HCT116 (cell line): ENCODE measurements at regions not wholly inside any gene's neighbourhood (a gene's known extent, or its start where the extent isn't known, plus 50 kb on each side); places are given as distances from the start of the nearest gene placed in this dataset.

Experiments
- ATAC-seq: fragments of 200-7000 bp; cut with Tn5 transposase; 2 replicates; pipeline ENCODE4 v1.9.1; 2020; ENCODE audit warnings: mild to moderate bottlenecking, moderate library complexity
- BruUV-seq: library from RNA; stranded (reverse); fragments of 400-500 nt; replicated peaks from 2 replicates; lab custom pipeline; 2021; lab: Mats Ljungman, UMichigan
- CTCF ChIA-PET: fragments of 300-600 bp; sonication (Branson Sonifier 250); formaldehyde crosslinking; loops from one replicate; lab custom pipeline; 2021; ENCODE audit warnings: antibody characterized with exemption; lab: Charles Lee
- POLR2A ChIA-PET: fragments of 300-600, 350-600 bp; sonication (Branson Sonifier 250); formaldehyde crosslinking; loops from one replicate; lab custom pipeline; 2021; ENCODE audit warnings: antibody characterized with exemption; lab: Charles Lee
- RAD21 ChIA-PET, 2 experiments: fragments of 300-600 bp; sonication (Branson Sonifier 250); formaldehyde crosslinking; loops; one replicate each; lab custom pipeline; 2023; ENCODE audit warnings: low total read pairs in 2 of 2; ENCODE audit not compliant: uncharacterized antibody in 2 of 2, unreplicated experiment in 2 of 2, low non-redundant PET in 1 of 2; lab: Charles Lee
- DNase-seq: peaks from one replicate; pipeline ENCODE4 v3.0.0-alpha.2; 2010; ENCODE audit warnings: low read depth, low spot score
- H2AFZ ChIP-seq: fragments of 200-600 bp; shearing (Covaris generic), sonication (generic); 2 replicates; pipeline ENCODE4 v1.6.1; 2017; ENCODE audit warnings: low read depth, mixed run types, mixed read lengths, antibody characterized with exemption, low read length; ENCODE audit not compliant: poor library complexity, severe bottlenecking
- H3K27ac ChIP-seq: 2 replicates; pipeline ENCODE4 v1.5.1; 2012; ENCODE audit warnings: low read depth, low read length
- H3K27me3 ChIP-seq: fragments of 200-600 bp; sonication (generic); 2 replicates; pipeline ENCODE4 v1.6.1; 2016; ENCODE audit warnings: mixed run types, low read length, mixed read lengths; ENCODE audit not compliant: insufficient read depth
- H3K36me3 ChIP-seq, 2 experiments: fragments of 200-500 bp in 1 of 2; fragments of 200-600 bp in 1 of 2; sonication (Bioruptor generic) in 1 of 2; sonication (generic) in 1 of 2; 2 replicates each; pipeline versions ENCODE4 v1.5.1 to v1.6.1; 2014 to 2016; ENCODE audit warnings: low read length in 2 of 2, inconsistent platforms in 1 of 2, mixed read lengths in 1 of 2, mixed run types in 1 of 2; ENCODE audit not compliant: insufficient read depth in 2 of 2, control insufficient read depth in 1 of 2
- H3K4me1 ChIP-seq, 2 experiments: fragments of 200-600 bp in 1 of 2; sonication (generic) in 1 of 2; 2 replicates each; pipeline versions ENCODE4 v1.5.1 to v1.6.1; 2012 to 2017; ENCODE audit warnings: low read length in 2 of 2, inconsistent platforms in 1 of 2, mild to moderate bottlenecking in 1 of 2, mixed read lengths in 1 of 2, mixed run types in 1 of 2, moderate library complexity in 1 of 2; ENCODE audit not compliant: insufficient read depth in 2 of 2, control insufficient read depth in 1 of 2
- H3K4me2 ChIP-seq: fragments of 200-600 bp; sonication (generic); 2 replicates; pipeline ENCODE4 v1.6.1; 2017; ENCODE audit warnings: mixed run types, low read length, mixed read lengths
- H3K4me3 ChIP-seq, 2 experiments: fragments of 200-600 bp in 1 of 2; sonication (generic) in 1 of 2; replicated peaks in 1 of 2; 2 replicates each; pipeline ENCODE4 v1.5.1; 2011 to 2016; ENCODE audit warnings: low read length in 2 of 2, control low read depth in 1 of 2, low read depth in 1 of 2, mild to moderate bottlenecking in 1 of 2, mixed read lengths in 1 of 2, mixed run types in 1 of 2
- H3K79me2 ChIP-seq: fragments of 200-600 bp; sonication (generic); 2 replicates; pipeline ENCODE4 v1.6.1; 2017; ENCODE audit warnings: mild to moderate bottlenecking, mixed run types, low read length, moderate library complexity, mixed read lengths; ENCODE audit not compliant: insufficient read depth
- H3K9ac ChIP-seq: fragments of 200-600 bp; sonication (generic); 2 replicates; pipeline ENCODE4 v1.6.1; 2016; ENCODE audit warnings: low read length, mixed read lengths
- H3K9me2 ChIP-seq: fragments of 200-600 bp; sonication (generic), shearing (Covaris generic); 2 replicates; pipeline ENCODE4 v1.6.1; 2017; ENCODE audit warnings: mixed run types, mild to moderate bottlenecking, moderate library complexity; ENCODE audit not compliant: insufficient read depth
- H3K9me3 ChIP-seq, 2 experiments: fragments of 200-500 bp in 1 of 2; fragments of 200-600 bp in 1 of 2; sonication (Bioruptor generic) in 1 of 2; sonication (generic) in 1 of 2; 2 replicates each; pipeline ENCODE4 v1.6.1; 2014 to 2017; ENCODE audit warnings: low read length in 2 of 2, mixed read lengths in 2 of 2, inconsistent platforms in 1 of 2, low read depth in 1 of 2, mild to moderate bottlenecking in 1 of 2, mixed run types in 1 of 2, moderate library complexity in 1 of 2; ENCODE audit not compliant: control insufficient read depth in 1 of 2, insufficient read depth in 1 of 2
- H4K20me1 ChIP-seq: fragments of 200-600 bp; sonication (generic), shearing (Covaris generic); 2 replicates; pipeline ENCODE4 v1.6.1; 2017; ENCODE audit warnings: mixed run types, mild to moderate bottlenecking, moderate library complexity; ENCODE audit not compliant: insufficient read depth
- CEBPB ChIP-seq: IDR thresholded peaks from 2 replicates; pipeline ENCODE4 v1.6.1; 2012; ENCODE audit warnings: low read depth
- EGR1 ChIP-seq: IDR thresholded peaks from 2 replicates; pipeline ENCODE4 v1.6.1; 2012; ENCODE audit warnings: low read depth
- EZH2phosphoT487 ChIP-seq: fragments of 200-600 bp; IDR thresholded peaks from 2 replicates; pipeline ENCODE4 v1.6.1; 2018; ENCODE audit warnings: antibody characterized with exemption, borderline replicate concordance
- JUND ChIP-seq: IDR thresholded peaks from 2 replicates; pipeline ENCODE4 v1.6.1; 2012
- POLR2AphosphoS5 ChIP-seq: IDR thresholded peaks from 2 replicates; pipeline ENCODE4 v1.6.1; 2011; ENCODE audit warnings: mild to moderate bottlenecking, low read depth, low read length, moderate library complexity
- RAD21 ChIP-seq: IDR thresholded peaks from 2 replicates; pipeline ENCODE4 v1.6.1; 2012; ENCODE audit warnings: low read depth, mild to moderate bottlenecking
- REST ChIP-seq: IDR thresholded peaks from 2 replicates; pipeline ENCODE4 v1.6.1; 2012; ENCODE audit warnings: low read depth
- SIN3A ChIP-seq: IDR thresholded peaks from 2 replicates; pipeline ENCODE4 v1.6.1; 2012; ENCODE audit warnings: low read depth
- SP1 ChIP-seq: IDR thresholded peaks from 2 replicates; pipeline ENCODE4 v1.6.1; 2012; ENCODE audit warnings: low read depth
- SRF ChIP-seq: IDR thresholded peaks from 2 replicates; pipeline ENCODE4 v1.6.1; 2012; ENCODE audit warnings: low read depth
- TCF7L2 ChIP-seq: IDR thresholded peaks from 2 replicates; pipeline ENCODE4 v1.7.0; 2011; ENCODE audit warnings: borderline replicate concordance, inconsistent platforms; ENCODE audit not compliant: insufficient read depth, insufficient read length; ENCODE audit errors: extremely low read depth
- YY1 ChIP-seq: IDR thresholded peaks from 2 replicates; pipeline ENCODE4 v1.6.1; 2011; ENCODE audit warnings: low read length, low read depth, moderate library complexity, mild to moderate bottlenecking; ENCODE audit not compliant: insufficient replicate concordance; ENCODE audit errors: extremely low read depth
- ZFX ChIP-seq: fragments of 450-650 bp; IDR thresholded peaks from 2 replicates; pipeline ENCODE4 v1.6.1; 2017
- ZNF274 ChIP-seq: fragments of 200-500 bp; sonication (Bioruptor generic); IDR thresholded peaks from 2 replicates; pipeline ENCODE4 v1.6.1; 2014; ENCODE audit warnings: mild to moderate bottlenecking, low read depth, low read length, inconsistent platforms
- intact Hi-C: fragments of 100-400 bp; cut with micrococcal nuclease; formaldehyde crosslinking; loops from 2 replicates; pipeline ENCODE4 v1.10.0; 2022
- TF ChIP-seq, protein P1 (sequence below): IDR thresholded peaks from 2 replicates; pipeline ENCODE4 v1.6.1; 2012
- TF ChIP-seq, protein P2 (sequence below): IDR thresholded peaks from 2 replicates; pipeline ENCODE4 v1.6.1; 2012

DNA sequence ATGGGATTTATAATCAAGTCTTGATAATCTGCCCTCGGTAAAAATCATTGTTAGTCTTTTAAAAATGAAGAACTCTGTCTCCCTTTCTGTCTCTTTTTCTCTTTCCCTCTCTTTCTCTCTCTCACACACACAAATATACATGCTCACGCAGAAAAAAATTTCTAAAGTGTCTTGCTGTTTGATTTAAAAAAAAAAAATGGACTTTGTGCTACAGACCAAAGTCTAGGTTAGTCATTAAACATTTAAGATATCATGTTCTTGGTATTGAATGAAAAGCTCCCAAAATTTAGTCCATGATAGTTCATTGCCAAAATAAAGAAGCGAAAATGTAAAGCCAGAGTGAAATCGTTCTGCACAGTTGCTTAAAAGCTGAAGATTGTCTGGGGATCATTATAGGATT lies 665.8 kb downstream of the SORCS1 start (continued):
- no peak for TF ChIP-seq REST
- TF ChIP-seq SRF: no peak
- no peak for TF ChIP-seq TCF7L2
- TF ChIP-seq JUND: no peak
- no peak for TF ChIP-seq SP1
- no peak for TF ChIP-seq ZNF274
- no peak for TF ChIP-seq SIN3A
- TF ChIP-seq, protein P1, sequence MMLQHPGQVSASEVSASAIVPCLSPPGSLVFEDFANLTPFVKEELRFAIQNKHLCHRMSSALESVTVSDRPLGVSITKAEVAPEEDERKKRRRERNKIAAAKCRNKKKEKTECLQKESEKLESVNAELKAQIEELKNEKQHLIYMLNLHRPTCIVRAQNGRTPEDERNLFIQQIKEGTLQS: no peak
- TF ChIP-seq ZFX: no peak

DNA sequence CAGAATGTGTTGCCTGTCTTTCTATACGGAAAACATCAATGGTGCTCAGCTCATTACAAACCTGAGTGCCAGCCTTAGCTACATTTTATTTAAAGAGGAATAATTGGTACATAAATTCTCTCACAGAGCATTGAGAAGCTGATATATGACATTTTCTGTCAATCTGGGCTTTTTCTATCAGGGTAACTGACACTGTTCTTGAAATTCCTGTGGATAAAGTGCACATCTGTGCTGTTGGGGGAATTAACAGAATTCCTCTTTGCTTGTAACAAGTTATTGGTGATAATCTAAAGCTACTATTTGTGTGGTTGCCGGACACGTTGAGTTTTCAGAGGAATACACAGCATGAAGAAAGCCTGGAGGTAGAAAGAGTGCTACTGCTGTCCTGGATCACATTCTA lies 668.6 kb downstream of the SORCS1 start:
- no peak overlapping the region for H2AFZ ChIP-seq
- CTCF ChIA-PET: no interaction called here
- no peak overlapping the region for H3K9ac ChIP-seq
- H3K27me3 ChIP-seq: no peaks in the 10 kb centered on the region
- peaks cover 10 to 37% of the 10 kb centered on the region in 2 experiments; a peak in 2 of 4 replicates for H3K9me3 ChIP-seq
- no peak overlapping the region for H3K27ac ChIP-seq
- intact Hi-C loops: no loop called here
- TF ChIP-seq ZFX (no peak), SP1 (no peak), REST (no peak), CEBPB (no peak), POLR2AphosphoS5 (no peak), EZH2phosphoT487 (no peak), RAD21 (no peak), EGR1 (no peak), SIN3A (no peak), SRF (no peak), YY1 (no peak)
- TF ChIP-seq, protein P1: no peak
- TF ChIP-seq, protein P2, sequence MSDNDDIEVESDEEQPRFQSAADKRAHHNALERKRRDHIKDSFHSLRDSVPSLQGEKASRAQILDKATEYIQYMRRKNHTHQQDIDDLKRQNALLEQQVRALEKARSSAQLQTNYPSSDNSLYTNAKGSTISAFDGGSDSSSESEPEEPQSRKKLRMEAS: no peak
- no peak for DNase-seq
- no peak overlapping the region for H3K4me3 ChIP-seq
- no peaks in the 10 kb centered on the region for H3K79me2 ChIP-seq
- no peaks in the 10 kb centered on the region for H3K9me2 ChIP-seq
- no peaks in the 10 kb centered on the region for H4K20me1 ChIP-seq
- no peak overlapping the region for H3K4me2 ChIP-seq
- no TSS peak for BruUV-seq
- no peaks in the 10 kb centered on the region for H3K36me3 ChIP-seq
- POLR2A ChIA-PET: no interaction called here
- RAD21 ChIA-PET: no interaction called here
- H3K4me1 ChIP-seq: no peaks in the 10 kb centered on the region
- no peak for ATAC-seq
